Lung (tissue), 11 donors: ENCODE measurements at regions not wholly inside any gene's neighbourhood (a gene's known extent, or its start where the extent isn't known, plus 50 kb on each side); places are given as distances from the start of the nearest gene placed in this dataset.
"Not testable (repeated sequence)": the region's sequence is repeated elsewhere in the genome, so short reads cannot be mapped to it uniquely, and the experiment has no call there.

ENCODE experiments used
- ATAC-seq: fragments of 200-7000 bp; cut with Tn5 transposase; one replicate; pipeline ENCODE4 v1.9.1; 2020; ENCODE audit warnings: moderate number of reproducible peaks; ENCODE audit not compliant: insufficient read depth, low FRiP score
- DNase-seq, 3 donors: peaks; one replicate each; pipeline ENCODE4 v3.0.0-alpha.2; 2013 to 2017
- H3K27ac ChIP-seq, 2 donors: one replicate each; pipeline ENCODE4 v1.5.1; 2013; ENCODE audit warnings: mild to moderate bottlenecking in 2 of 2, moderate library complexity in 2 of 2, control low read depth in 1 of 2, inconsistent platforms in 1 of 2, low read depth in 1 of 2, low read length in 1 of 2
- H3K27me3 ChIP-seq, 3 donors: one replicate each; pipeline ENCODE4 v1.5.1; 2013; ENCODE audit warnings: low read length in 2 of 3; ENCODE audit not compliant: control insufficient read depth in 3 of 3, insufficient read depth in 3 of 3
- H3K36me3 ChIP-seq, 4 donors: one replicate each; pipeline ENCODE4 v1.5.1; 2013; ENCODE audit warnings: low read length in 4 of 4, mild to moderate bottlenecking in 1 of 4, moderate library complexity in 1 of 4; ENCODE audit not compliant: control insufficient read depth in 4 of 4, insufficient read depth in 4 of 4
- H3K4me1 ChIP-seq, 5 donors: one replicate each; pipeline ENCODE4 v1.5.1; 2013; ENCODE audit warnings: low read length in 5 of 5, mild to moderate bottlenecking in 2 of 5, moderate library complexity in 1 of 5; ENCODE audit not compliant: control insufficient read depth in 5 of 5, insufficient read depth in 5 of 5
- H3K4me3 ChIP-seq: one replicate; pipeline ENCODE4 v1.5.1; 2013; ENCODE audit warnings: mild to moderate bottlenecking, control low read depth, moderate library complexity
- H3K9ac ChIP-seq, 2 donors: one replicate each; pipeline ENCODE4 v1.5.1; 2013; ENCODE audit warnings: low read length in 2 of 2, control low read depth in 1 of 2; ENCODE audit not compliant: insufficient read depth in 1 of 2
- H3K9me3 ChIP-seq, 4 donors: one replicate each; pipeline ENCODE4 v1.5.1; 2013; ENCODE audit warnings: low read length in 3 of 4, mild to moderate bottlenecking in 1 of 4, moderate library complexity in 1 of 4; ENCODE audit not compliant: control insufficient read depth in 4 of 4, insufficient read depth in 3 of 4
- WGBS, 2 donors: extraction: QIAGEN DNeasy Blood & Tissue Kit; methylation state at CpG; one replicate each; pipeline ENCODE4 v1.1.7; 2013; 5-methylcytosine and 5-hydroxymethylcytosine counted together
- TF ChIP-seq, protein P1 (sequence below): IDR thresholded peaks from 2 replicates; pipeline ENCODE4 v1.5.1; 2012; ENCODE audit warnings: mild to moderate bottlenecking; ENCODE audit errors: control extremely low read depth, extremely low read depth
- donor health status: control.
- donor health status: control.
- donor health status: Bipolar disorder and iron deficiency.
- donor health status: healthy.
- donor health status: DM: yes; HTN: yes; CAD: no.

DNA sequence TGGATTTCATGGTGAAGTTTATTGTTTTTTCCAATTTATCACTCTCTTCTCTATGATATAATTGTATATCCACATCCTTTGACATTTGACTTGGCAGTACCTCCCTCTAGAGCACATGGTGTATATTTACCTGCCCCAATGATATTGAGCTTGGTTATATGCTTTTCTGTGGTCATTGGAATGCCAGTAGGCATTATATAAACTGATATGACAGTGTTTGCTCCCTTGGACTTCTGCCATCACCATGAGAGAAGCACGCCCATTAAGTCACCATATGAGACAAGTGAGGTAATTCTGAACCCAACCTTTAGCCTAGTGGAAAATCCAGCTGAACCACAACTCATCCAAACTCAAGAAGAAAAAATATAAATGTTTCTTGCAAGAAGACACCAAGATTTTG is 2761.5 kb downstream of the ARAP2 start:
- TF ChIP-seq, protein P1, sequence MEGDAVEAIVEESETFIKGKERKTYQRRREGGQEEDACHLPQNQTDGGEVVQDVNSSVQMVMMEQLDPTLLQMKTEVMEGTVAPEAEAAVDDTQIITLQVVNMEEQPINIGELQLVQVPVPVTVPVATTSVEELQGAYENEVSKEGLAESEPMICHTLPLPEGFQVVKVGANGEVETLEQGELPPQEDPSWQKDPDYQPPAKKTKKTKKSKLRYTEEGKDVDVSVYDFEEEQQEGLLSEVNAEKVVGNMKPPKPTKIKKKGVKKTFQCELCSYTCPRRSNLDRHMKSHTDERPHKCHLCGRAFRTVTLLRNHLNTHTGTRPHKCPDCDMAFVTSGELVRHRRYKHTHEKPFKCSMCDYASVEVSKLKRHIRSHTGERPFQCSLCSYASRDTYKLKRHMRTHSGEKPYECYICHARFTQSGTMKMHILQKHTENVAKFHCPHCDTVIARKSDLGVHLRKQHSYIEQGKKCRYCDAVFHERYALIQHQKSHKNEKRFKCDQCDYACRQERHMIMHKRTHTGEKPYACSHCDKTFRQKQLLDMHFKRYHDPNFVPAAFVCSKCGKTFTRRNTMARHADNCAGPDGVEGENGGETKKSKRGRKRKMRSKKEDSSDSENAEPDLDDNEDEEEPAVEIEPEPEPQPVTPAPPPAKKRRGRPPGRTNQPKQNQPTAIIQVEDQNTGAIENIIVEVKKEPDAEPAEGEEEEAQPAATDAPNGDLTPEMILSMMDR: no peak
- Histone ChIP-seq H3K4me3 (no peak overlapping the region), H3K27me3 (no peaks in the 10 kb centered on the region), H3K9me3 (peaks cover 0 to 4% (median 0%) of the 10 kb centered on the region in 4 donors), H3K4me1 (peaks cover 0 to 9% (median 0%) of the 10 kb centered on the region in 5 donors), H3K36me3 (no peaks in the 10 kb centered on the region), H3K27ac (no peak overlapping the region), H3K9ac (no peak overlapping the region)
- DNase-seq: no peak
- ATAC-seq: no peak
- 65 to 77% methylated on average over 1 of the region's 1 CpG for WGBS, 2 donors

DNA sequence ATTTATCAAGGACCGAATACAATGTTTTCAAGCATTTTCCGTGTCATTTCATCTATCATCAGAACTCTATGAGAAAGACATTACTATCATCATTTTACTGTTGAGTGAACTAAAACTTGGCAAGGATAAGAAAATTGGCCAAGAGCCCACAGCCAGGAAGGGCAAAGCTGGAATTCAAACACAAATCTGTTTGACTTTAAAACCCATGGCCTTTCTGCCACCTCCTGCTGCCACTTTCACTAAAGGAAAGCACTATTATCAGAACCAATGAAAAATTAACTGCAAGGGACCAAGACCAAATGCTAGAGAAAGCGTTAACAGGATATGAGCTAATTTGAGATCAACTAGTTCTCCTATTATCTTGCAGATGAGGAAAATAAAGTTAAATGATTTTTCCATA is 2759.2 kb downstream of the ARAP2 start:
- Histone ChIP-seq H3K27ac (no peak overlapping the region), H3K9me3 (peaks cover 0 to 3% (median 0%) of the 10 kb centered on the region in 4 donors), H3K9ac (no peak overlapping the region), H3K4me1 (peaks cover 0 to 9% (median 0%) of the 10 kb centered on the region in 5 donors), H3K4me3 (no peak overlapping the region), H3K36me3 (no peaks in the 10 kb centered on the region), H3K27me3 (no peaks in the 10 kb centered on the region)
- no peak for ATAC-seq
- 56 to 80% methylated on average over 3 of the region's 3 CpGs for WGBS, 2 donors
- DNase-seq: peak; percentile 32 to 84 (median 84)
- TF ChIP-seq, protein P1: no peak

DNA sequence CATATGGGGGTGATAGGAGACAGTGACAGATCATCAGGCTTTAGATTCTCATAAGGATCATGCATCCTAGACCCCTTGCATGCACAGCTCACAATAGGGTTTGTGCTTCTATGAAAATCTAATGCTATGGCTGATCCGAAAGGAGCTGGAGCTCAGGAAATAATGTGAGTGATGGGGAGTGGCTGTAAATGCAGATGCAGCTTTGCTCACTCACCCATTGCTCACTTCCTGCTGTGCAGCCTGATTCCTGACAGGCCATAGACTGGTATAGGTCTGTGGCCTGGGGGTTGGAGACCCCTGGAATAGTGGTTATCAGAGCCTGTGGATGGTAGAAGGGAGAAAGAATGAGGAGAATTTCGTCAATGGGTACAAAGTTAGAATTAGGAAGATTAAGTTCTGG is 2751.1 kb downstream of the ARAP2 start:
- H3K4me1 ChIP-seq: no peaks in the 10 kb centered on the region
- TF ChIP-seq, protein P1: no peak
- no peak overlapping the region for H3K9ac ChIP-seq
- H3K36me3 ChIP-seq: no peaks in the 10 kb centered on the region
- H3K27me3 ChIP-seq: no peaks in the 10 kb centered on the region
- DNase-seq (no peak), ATAC-seq (no peak)
- H3K4me3 ChIP-seq: no peak overlapping the region
- 78 to 81% methylated on average over 2 of the region's 2 CpGs for WGBS, 2 donors
- peaks cover 0 to 2% (median 0%) of the 10 kb centered on the region in 4 donors for H3K9me3 ChIP-seq
- no peak overlapping the region for H3K27ac ChIP-seq

DNA sequence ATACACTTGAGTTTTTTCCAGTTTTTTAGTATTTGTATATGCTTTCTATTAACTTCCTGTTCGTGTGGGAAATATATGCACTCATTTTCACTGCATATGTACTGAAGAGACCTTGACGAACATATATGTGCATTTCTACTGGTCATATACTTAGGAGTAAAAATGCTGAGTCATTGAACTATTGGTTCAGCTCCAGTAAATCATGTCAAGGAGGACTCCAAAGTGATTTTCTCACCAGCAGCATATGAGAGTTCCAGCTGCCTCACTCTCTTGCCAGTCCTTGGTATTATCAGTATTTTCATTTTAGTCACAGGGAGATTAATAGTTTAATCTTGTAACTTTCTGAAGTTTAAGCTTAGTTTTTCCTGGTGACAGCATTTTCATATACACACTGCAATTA is 2750.2 kb downstream of the ARAP2 start:
- H3K9me3 ChIP-seq: peaks cover 0 to 2% (median 0%) of the 10 kb centered on the region in 4 donors
- no peak for ATAC-seq
- H3K4me3 ChIP-seq: no peak overlapping the region
- no peak overlapping the region for H3K27ac ChIP-seq
- H3K27me3 ChIP-seq: no peaks in the 10 kb centered on the region
- TF ChIP-seq, protein P1: no peak
- WGBS, 2 donors: 62 to 63% methylated on average over 2 of the region's 2 CpGs
- H3K36me3 ChIP-seq: no peaks in the 10 kb centered on the region
- DNase-seq: no peak
- H3K4me1 ChIP-seq: no peaks in the 10 kb centered on the region
- H3K9ac ChIP-seq: no peak overlapping the region

DNA sequence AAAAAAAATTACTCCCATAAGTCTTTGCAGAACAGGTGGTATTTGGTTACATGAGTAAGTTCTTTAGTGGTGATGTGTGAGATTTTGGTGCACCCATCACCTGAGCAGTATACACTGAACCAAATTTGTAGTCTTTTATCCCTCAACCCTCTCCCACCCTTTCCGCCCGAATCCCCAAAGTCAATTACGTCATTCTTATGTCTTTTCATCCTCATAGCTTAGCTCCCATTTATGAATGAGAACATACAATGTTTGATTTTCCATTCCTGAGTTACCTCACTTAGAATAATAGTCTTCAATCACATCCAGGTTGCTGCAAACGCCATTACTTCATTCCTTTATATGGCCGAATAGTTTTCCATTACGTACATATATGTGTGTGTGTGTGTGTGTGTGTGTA is 2742.7 kb downstream of the ARAP2 start:
- not testable (repeated sequence) for H3K9ac ChIP-seq, H3K27ac ChIP-seq, H3K9me3 ChIP-seq, DNase-seq, ATAC-seq, H3K4me3 ChIP-seq, H3K4me1 ChIP-seq, H3K27me3 ChIP-seq, H3K36me3 ChIP-seq
- WGBS, 2 donors: 90 to 92% methylated on average over 6 of the region's 6 CpGs
